Liver (tissue), 8 donors: ENCODE measurements at regions not wholly inside any gene's neighbourhood (a gene's known extent, or its start where the extent isn't known, plus 50 kb on each side); places are given as distances from the start of the nearest gene placed in this dataset.

Experiments used
- DNase-seq: peaks from one replicate; pipeline ENCODE4 v3.0.0-alpha.2; 2017; ENCODE audit warnings: low spot score
- H3K27ac ChIP-seq, 2 donors: one replicate each; pipeline ENCODE4 v1.7.0; 2013; ENCODE audit warnings: inconsistent platforms in 2 of 2, low read length in 2 of 2, control low read depth in 1 of 2, low read depth in 1 of 2, mild to moderate bottlenecking in 1 of 2
- H3K27me3 ChIP-seq, 4 donors: one replicate each; pipeline versions ENCODE4 v1.6.1 to v1.7.0; 2013; ENCODE audit warnings: low read length in 3 of 4, inconsistent platforms in 1 of 4, mild to moderate bottlenecking in 1 of 4, moderate library complexity in 1 of 4; ENCODE audit not compliant: control insufficient read depth in 4 of 4, insufficient read depth in 4 of 4
- H3K36me3 ChIP-seq, 4 donors: one replicate each; pipeline versions ENCODE4 v1.6.1 to v1.7.0; 2013; ENCODE audit warnings: low read length in 3 of 4, mild to moderate bottlenecking in 3 of 4, low read depth in 1 of 4, moderate library complexity in 1 of 4; ENCODE audit not compliant: control insufficient read depth in 4 of 4, insufficient read depth in 3 of 4
- H3K4me1 ChIP-seq, 4 donors: one replicate each; pipeline versions ENCODE4 v1.6.1 to v1.7.0; 2013; ENCODE audit warnings: low read length in 3 of 4, mild to moderate bottlenecking in 3 of 4, moderate library complexity in 1 of 4; ENCODE audit not compliant: control insufficient read depth in 4 of 4, insufficient read depth in 4 of 4
- H3K4me3 ChIP-seq, 3 donors: one replicate each; pipeline versions ENCODE4 v1.6.1 to v1.7.0; 2013; ENCODE audit warnings: low read length in 3 of 3, control low read depth in 1 of 3, low read depth in 1 of 3, mild to moderate bottlenecking in 1 of 3
- H3K9ac ChIP-seq, 2 donors: one replicate each; pipeline ENCODE4 v1.7.0; 2013; ENCODE audit warnings: low read length in 2 of 2, mild to moderate bottlenecking in 2 of 2, moderate library complexity in 2 of 2, control low read depth in 1 of 2, low read depth in 1 of 2
- H3K9me3 ChIP-seq, 4 donors: one replicate each; pipeline versions ENCODE4 v1.6.1 to v1.7.0; 2013; ENCODE audit warnings: low read length in 3 of 4; ENCODE audit not compliant: control insufficient read depth in 4 of 4
- EGR1 ChIP-seq, 2 donors: IDR thresholded peaks; 2 replicates each; pipeline ENCODE4 v1.6.1; 2016 to 2018; ENCODE audit warnings: antibody characterized with exemption in 2 of 2, low read depth in 2 of 2
- FOXA1 ChIP-seq: IDR thresholded peaks from 2 replicates; pipeline ENCODE4 v1.6.1; 2016; ENCODE audit warnings: antibody characterized with exemption
- FOXA2 ChIP-seq: IDR thresholded peaks from 2 replicates; pipeline ENCODE4 v1.6.1; 2016; ENCODE audit warnings: antibody characterized with exemption
- GABPA ChIP-seq, 2 donors: IDR thresholded peaks in 1 of 2; conservative IDR thresholded peaks in 1 of 2; 2 replicates each; pipeline ENCODE4 v1.6.1; 2016; ENCODE audit warnings: antibody characterized with exemption in 2 of 2, mild to moderate bottlenecking in 1 of 2, moderate library complexity in 1 of 2
- HNF4A ChIP-seq, 2 donors: conservative IDR thresholded peaks; 2 replicates each; pipeline ENCODE4 v1.6.1; 2016; ENCODE audit warnings: antibody characterized with exemption in 2 of 2, mild to moderate bottlenecking in 2 of 2
- HNF4G ChIP-seq: IDR thresholded peaks from 2 replicates; pipeline ENCODE4 v1.6.1; 2016; ENCODE audit warnings: antibody characterized with exemption
- JUND ChIP-seq, 2 donors: IDR thresholded peaks; 2 replicates each; pipeline ENCODE4 v1.6.1; 2016; ENCODE audit warnings: antibody characterized with exemption in 2 of 2
- NR2F2 ChIP-seq: IDR thresholded peaks from 2 replicates; pipeline ENCODE4 v1.6.1; 2016; ENCODE audit warnings: antibody characterized with exemption
- RAD21 ChIP-seq, 2 donors: IDR thresholded peaks; 2 replicates each; pipeline ENCODE4 v1.6.1; 2016; ENCODE audit warnings: antibody characterized with exemption in 2 of 2, mild to moderate bottlenecking in 2 of 2
- RXRA ChIP-seq, 2 donors: IDR thresholded peaks; 2 replicates each; pipeline ENCODE4 v1.6.1; 2017 to 2018; ENCODE audit warnings: antibody characterized with exemption in 2 of 2, mild to moderate bottlenecking in 1 of 2
- SP1 ChIP-seq: IDR thresholded peaks from 2 replicates; pipeline ENCODE4 v1.6.1; 2018; ENCODE audit warnings: antibody characterized with exemption, mild to moderate bottlenecking
- TAF1 ChIP-seq: conservative IDR thresholded peaks from 2 replicates; pipeline ENCODE4 v1.6.1; 2016; ENCODE audit warnings: antibody characterized with exemption, mild to moderate bottlenecking
- YY1 ChIP-seq: IDR thresholded peaks from 2 replicates; pipeline ENCODE4 v1.6.1; 2016; ENCODE audit warnings: antibody characterized with exemption, mild to moderate bottlenecking
- WGBS: extraction: QIAGEN DNeasy Blood & Tissue Kit; methylation state at CpG from one replicate; pipeline ENCODE4 v1.1.7; 2013; 5-methylcytosine and 5-hydroxymethylcytosine counted together
- TF ChIP-seq, protein P1 (sequence below): IDR thresholded peaks from 2 replicates; pipeline ENCODE4 v1.6.1; 2016; ENCODE audit warnings: antibody characterized with exemption
- TF ChIP-seq, protein P2 (sequence below): IDR thresholded peaks from 2 replicates; pipeline ENCODE4 v1.6.1; 2016; ENCODE audit warnings: antibody characterized with exemption, mild to moderate bottlenecking
- TF ChIP-seq, protein P3 (sequence below): IDR thresholded peaks from 2 replicates; pipeline ENCODE4 v1.6.1; 2016; ENCODE audit warnings: antibody characterized with exemption
- TF ChIP-seq, protein P4 (sequence below): fragments of 150-350 bp; IDR thresholded peaks from 2 replicates; pipeline ENCODE4 v1.5.1; 2017; ENCODE audit warnings: improper control_type of control experiment, low read depth, low read length; ENCODE audit not compliant: missing input control
- TF ChIP-seq, protein P5 (sequence below): IDR thresholded peaks from 2 replicates; pipeline ENCODE4 v1.6.1; 2016; ENCODE audit warnings: antibody characterized with exemption
- donor health status: healthy.
- donor health status: healthy.
- donor health status: healthy.
- donor health status: healthy.
- donor health status: healthy.

DNA sequence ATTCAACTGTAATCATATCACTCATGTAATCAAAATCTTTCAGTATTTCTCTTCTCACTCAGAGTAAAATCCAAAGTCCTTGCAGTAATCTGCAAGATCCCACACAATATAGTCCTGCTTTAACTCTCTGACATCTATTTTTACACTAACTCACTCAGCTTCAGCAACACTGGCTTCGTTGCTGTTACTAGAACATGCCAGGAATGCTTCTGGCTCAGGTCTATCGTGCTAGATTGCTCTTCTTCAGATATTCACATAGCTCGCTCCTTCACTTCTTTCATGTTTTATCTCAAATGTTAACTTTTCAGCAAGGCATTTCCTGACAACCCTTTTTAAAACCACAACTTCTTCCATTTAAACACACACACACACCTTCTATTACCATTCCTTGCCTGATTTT, 331.7 kb upstream of the HTR2C start:
- Histone ChIP-seq H3K36me3 (no peaks in the 10 kb centered on the region), H3K27ac (no peak overlapping the region), H3K9ac (no peak overlapping the region), H3K4me3 (no peak overlapping the region), H3K4me1 (no peaks in the 10 kb centered on the region), H3K9me3 (no peaks in the 10 kb centered on the region), H3K27me3 (peaks cover 0 to 10% (median 0%) of the 10 kb centered on the region in 4 donors)
- no peak for DNase-seq
- TF ChIP-seq SP1 = no peak
- no peak for TF ChIP-seq TAF1
- TF ChIP-seq, protein P1, sequence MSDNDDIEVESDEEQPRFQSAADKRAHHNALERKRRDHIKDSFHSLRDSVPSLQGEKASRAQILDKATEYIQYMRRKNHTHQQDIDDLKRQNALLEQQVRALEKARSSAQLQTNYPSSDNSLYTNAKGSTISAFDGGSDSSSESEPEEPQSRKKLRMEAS = no peak
- TF ChIP-seq RXRA (IDR thresholded peaks at IDR 0.05) = no peak
- TF ChIP-seq, protein P2, sequence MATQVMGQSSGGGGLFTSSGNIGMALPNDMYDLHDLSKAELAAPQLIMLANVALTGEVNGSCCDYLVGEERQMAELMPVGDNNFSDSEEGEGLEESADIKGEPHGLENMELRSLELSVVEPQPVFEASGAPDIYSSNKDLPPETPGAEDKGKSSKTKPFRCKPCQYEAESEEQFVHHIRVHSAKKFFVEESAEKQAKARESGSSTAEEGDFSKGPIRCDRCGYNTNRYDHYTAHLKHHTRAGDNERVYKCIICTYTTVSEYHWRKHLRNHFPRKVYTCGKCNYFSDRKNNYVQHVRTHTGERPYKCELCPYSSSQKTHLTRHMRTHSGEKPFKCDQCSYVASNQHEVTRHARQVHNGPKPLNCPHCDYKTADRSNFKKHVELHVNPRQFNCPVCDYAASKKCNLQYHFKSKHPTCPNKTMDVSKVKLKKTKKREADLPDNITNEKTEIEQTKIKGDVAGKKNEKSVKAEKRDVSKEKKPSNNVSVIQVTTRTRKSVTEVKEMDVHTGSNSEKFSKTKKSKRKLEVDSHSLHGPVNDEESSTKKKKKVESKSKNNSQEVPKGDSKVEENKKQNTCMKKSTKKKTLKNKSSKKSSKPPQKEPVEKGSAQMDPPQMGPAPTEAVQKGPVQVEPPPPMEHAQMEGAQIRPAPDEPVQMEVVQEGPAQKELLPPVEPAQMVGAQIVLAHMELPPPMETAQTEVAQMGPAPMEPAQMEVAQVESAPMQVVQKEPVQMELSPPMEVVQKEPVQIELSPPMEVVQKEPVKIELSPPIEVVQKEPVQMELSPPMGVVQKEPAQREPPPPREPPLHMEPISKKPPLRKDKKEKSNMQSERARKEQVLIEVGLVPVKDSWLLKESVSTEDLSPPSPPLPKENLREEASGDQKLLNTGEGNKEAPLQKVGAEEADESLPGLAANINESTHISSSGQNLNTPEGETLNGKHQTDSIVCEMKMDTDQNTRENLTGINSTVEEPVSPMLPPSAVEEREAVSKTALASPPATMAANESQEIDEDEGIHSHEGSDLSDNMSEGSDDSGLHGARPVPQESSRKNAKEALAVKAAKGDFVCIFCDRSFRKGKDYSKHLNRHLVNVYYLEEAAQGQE = no peak
- TF ChIP-seq HNF4G = no peak
- TF ChIP-seq FOXA1 = no peak
- TF ChIP-seq, protein P3, sequence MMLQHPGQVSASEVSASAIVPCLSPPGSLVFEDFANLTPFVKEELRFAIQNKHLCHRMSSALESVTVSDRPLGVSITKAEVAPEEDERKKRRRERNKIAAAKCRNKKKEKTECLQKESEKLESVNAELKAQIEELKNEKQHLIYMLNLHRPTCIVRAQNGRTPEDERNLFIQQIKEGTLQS = no peak
- TF ChIP-seq RAD21 (IDR thresholded peaks at IDR 0.05) = no peak
- no peak for TF ChIP-seq EGR1 (IDR thresholded peaks at IDR 0.05; ENCODE audit: low read depth in 2 of 2)
- TF ChIP-seq FOXA2 = no peak
- no peak for TF ChIP-seq JUND (IDR thresholded peaks at IDR 0.05)
- TF ChIP-seq YY1 = no peak
- TF ChIP-seq, protein P4, sequence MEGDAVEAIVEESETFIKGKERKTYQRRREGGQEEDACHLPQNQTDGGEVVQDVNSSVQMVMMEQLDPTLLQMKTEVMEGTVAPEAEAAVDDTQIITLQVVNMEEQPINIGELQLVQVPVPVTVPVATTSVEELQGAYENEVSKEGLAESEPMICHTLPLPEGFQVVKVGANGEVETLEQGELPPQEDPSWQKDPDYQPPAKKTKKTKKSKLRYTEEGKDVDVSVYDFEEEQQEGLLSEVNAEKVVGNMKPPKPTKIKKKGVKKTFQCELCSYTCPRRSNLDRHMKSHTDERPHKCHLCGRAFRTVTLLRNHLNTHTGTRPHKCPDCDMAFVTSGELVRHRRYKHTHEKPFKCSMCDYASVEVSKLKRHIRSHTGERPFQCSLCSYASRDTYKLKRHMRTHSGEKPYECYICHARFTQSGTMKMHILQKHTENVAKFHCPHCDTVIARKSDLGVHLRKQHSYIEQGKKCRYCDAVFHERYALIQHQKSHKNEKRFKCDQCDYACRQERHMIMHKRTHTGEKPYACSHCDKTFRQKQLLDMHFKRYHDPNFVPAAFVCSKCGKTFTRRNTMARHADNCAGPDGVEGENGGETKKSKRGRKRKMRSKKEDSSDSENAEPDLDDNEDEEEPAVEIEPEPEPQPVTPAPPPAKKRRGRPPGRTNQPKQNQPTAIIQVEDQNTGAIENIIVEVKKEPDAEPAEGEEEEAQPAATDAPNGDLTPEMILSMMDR = no peak
- TF ChIP-seq NR2F2 = no peak
- TF ChIP-seq GABPA (IDR thresholded peaks at IDR 0.05 in 1 of 2, conservative IDR thresholded peaks at IDR 0.05 in 1 of 2) = no peak
- no peak for TF ChIP-seq HNF4A (conservative IDR thresholded peaks at IDR 0.05)
- TF ChIP-seq, protein P5, sequence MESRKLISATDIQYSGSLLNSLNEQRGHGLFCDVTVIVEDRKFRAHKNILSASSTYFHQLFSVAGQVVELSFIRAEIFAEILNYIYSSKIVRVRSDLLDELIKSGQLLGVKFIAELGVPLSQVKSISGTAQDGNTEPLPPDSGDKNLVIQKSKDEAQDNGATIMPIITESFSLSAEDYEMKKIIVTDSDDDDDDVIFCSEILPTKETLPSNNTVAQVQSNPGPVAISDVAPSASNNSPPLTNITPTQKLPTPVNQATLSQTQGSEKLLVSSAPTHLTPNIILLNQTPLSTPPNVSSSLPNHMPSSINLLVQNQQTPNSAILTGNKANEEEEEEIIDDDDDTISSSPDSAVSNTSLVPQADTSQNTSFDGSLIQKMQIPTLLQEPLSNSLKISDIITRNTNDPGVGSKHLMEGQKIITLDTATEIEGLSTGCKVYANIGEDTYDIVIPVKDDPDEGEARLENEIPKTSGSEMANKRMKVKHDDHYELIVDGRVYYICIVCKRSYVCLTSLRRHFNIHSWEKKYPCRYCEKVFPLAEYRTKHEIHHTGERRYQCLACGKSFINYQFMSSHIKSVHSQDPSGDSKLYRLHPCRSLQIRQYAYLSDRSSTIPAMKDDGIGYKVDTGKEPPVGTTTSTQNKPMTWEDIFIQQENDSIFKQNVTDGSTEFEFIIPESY = no peak
- WGBS = 47% methylated on average over 3 of the region's 3 CpGs
